ENCODE measurements at regions not wholly inside any gene's neighbourhood (a gene's known extent, or its start where the extent isn't known, plus 50 kb on each side); places are given as distances from the start of the nearest gene placed in this dataset.

GRCh38 chr7:47119261-47119865 lies 462.5 kb downstream of the TNS3 start:
- no peak for TF ChIP-seq CTCF (IDR thresholded peaks at IDR 0.05)

- no peak for TF ChIP-seq CTCF (IDR thresholded peaks at IDR 0.05)
Observed at GRCh38 chr7:47104206-47104549, 477.7 kb downstream of the TNS3 start.

GRCh38 chr7:47103498-47104205 lies 478.3 kb downstream of the TNS3 start:
- no peak for TF ChIP-seq CTCF (IDR thresholded peaks at IDR 0.05)

GRCh38 chr7:47102331-47102841 lies 479.5 kb downstream of the TNS3 start:
- no peak for TF ChIP-seq CTCF (IDR thresholded peaks at IDR 0.05)

- TF ChIP-seq CTCF (IDR thresholded peaks at IDR 0.05) = peak; percentile 85
Observed at GRCh38 chr7:47100817-47101435, 481.0 kb downstream of the TNS3 start.

GRCh38 chr7:47100148-47100816 lies 481.6 kb downstream of the TNS3 start:
- no peak for TF ChIP-seq CTCF (IDR thresholded peaks at IDR 0.05)

GRCh38 chr7:47097431-47097830 lies 484.5 kb downstream of the TNS3 start:
- no peak for TF ChIP-seq CTCF (IDR thresholded peaks at IDR 0.05)

All from LNCAP (cell line).